PC-9 (cell line): ENCODE measurements at regions not wholly inside any gene's neighbourhood (a gene's known extent, or its start where the extent isn't known, plus 50 kb on each side); places are given as distances from the start of the nearest gene placed in this dataset.

Experiments used
- EZH2 ChIP-seq: fragments of 200-600 bp; sonication (generic); IDR thresholded peaks from 2 replicates; pipeline ENCODE4 v1.8.0; 2017; ENCODE audit warnings: antibody characterized with exemption, low read depth
- TF ChIP-seq, protein P1 (sequence below): fragments of 200-600 bp; sonication (generic); conservative IDR thresholded peaks from 2 replicates; pipeline ENCODE4 v1.6.1; 2017; ENCODE audit warnings: mixed run types, antibody characterized with exemption, mild to moderate bottlenecking, moderate library complexity

DNA sequence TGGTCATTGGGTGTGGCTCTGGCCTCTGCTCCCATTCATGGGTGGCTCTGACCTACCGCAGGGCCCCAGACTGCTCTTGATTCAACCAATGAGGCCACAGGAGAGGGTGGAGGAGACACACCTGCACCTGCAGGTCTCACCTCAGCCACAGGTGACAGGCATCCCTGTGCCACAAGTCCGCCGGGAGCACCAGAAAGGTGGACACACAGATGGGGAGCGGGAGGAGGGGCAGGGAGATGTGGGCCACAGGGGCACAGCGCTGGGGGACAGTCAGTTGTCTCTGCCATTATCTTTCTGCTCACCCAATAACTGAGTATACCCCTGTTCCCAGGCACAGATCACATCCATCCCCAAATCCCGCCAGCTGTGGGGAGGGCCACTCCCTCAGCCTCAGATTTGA, 189.1 kb upstream of the SALL3 start:
- TF ChIP-seq, protein P1, sequence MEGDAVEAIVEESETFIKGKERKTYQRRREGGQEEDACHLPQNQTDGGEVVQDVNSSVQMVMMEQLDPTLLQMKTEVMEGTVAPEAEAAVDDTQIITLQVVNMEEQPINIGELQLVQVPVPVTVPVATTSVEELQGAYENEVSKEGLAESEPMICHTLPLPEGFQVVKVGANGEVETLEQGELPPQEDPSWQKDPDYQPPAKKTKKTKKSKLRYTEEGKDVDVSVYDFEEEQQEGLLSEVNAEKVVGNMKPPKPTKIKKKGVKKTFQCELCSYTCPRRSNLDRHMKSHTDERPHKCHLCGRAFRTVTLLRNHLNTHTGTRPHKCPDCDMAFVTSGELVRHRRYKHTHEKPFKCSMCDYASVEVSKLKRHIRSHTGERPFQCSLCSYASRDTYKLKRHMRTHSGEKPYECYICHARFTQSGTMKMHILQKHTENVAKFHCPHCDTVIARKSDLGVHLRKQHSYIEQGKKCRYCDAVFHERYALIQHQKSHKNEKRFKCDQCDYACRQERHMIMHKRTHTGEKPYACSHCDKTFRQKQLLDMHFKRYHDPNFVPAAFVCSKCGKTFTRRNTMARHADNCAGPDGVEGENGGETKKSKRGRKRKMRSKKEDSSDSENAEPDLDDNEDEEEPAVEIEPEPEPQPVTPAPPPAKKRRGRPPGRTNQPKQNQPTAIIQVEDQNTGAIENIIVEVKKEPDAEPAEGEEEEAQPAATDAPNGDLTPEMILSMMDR, result no peak
- no peak for TF ChIP-seq EZH2
